Transverse colon (tissue), 4 donors: ENCODE measurements at regions not wholly inside any gene's neighbourhood (a gene's known extent, or its start where the extent isn't known, plus 50 kb on each side); places are given as distances from the start of the nearest gene placed in this dataset.

Source experiments
- DNase-seq: peaks from one replicate; pipeline ENCODE4 v3.0.0-alpha.2; 2019
- H3K27ac ChIP-seq, 4 donors: fragments of 200-600 bp; sonication (generic); 2 replicates each; pipeline ENCODE4 v1.5.1; 2016 to 2018; ENCODE audit warnings: inconsistent platforms in 4 of 4
- H3K27me3 ChIP-seq: fragments of 200-600 bp; sonication (generic); 2 replicates; pipeline ENCODE4 v1.5.1; 2017; ENCODE audit warnings: inconsistent platforms
- H3K36me3 ChIP-seq, 4 donors: fragments of 200-600 bp; sonication (generic); 2 replicates each; pipeline ENCODE4 v1.5.1; 2017 to 2019; ENCODE audit warnings: inconsistent platforms in 4 of 4
- H3K4me1 ChIP-seq, 4 donors: fragments of 200-600 bp; sonication (generic); 2 replicates each; pipeline ENCODE4 v1.5.1; 2017 to 2020; ENCODE audit warnings: inconsistent platforms in 4 of 4
- H3K4me3 ChIP-seq, 4 donors: fragments of 200-600 bp; sonication (generic); 1 replicate in 1 of 4; 2 replicates in 3 of 4; pipeline versions ENCODE4 v1.5.1 to v1.6.1; 2017 to 2019; ENCODE audit warnings: inconsistent platforms in 4 of 4
- H3K9me3 ChIP-seq, 2 donors: fragments of 200-600 bp; sonication (generic); 2 replicates each; pipeline ENCODE4 v1.5.1; 2017 to 2019; ENCODE audit warnings: inconsistent platforms in 2 of 2
- EP300 ChIP-seq: sonication (generic); formaldehyde crosslinking; IDR thresholded peaks from one replicate; pipeline ENCODE4 v1.6.1; 2017; ENCODE audit warnings: antibody characterized with exemption, low read depth
- POLR2A ChIP-seq: fragments of 450-650 bp; IDR thresholded peaks from one replicate; pipeline ENCODE4 v1.6.1; 2016; ENCODE audit warnings: antibody characterized with exemption, mild to moderate bottlenecking, moderate library complexity
- POLR2AphosphoS5 ChIP-seq, 3 donors: sonication (generic); formaldehyde crosslinking; IDR thresholded peaks; one replicate each; pipeline ENCODE4 v1.6.1; 2016; ENCODE audit warnings: antibody characterized with exemption in 3 of 3
- WGBS, 2 donors: methylation state at CpG; one replicate each; pipeline ENCODE4 v1.1.5; 2018; ENCODE audit warnings: low coverage in 1 of 2; 5-methylcytosine and 5-hydroxymethylcytosine counted together
- in situ Hi-C, 4 donors: fragments of 200-750 bp; cut with MboI; loops; one replicate each; pipeline versions ENCODE4 v1.15.0 to v1.15.1; 2017; ENCODE audit warnings: low sequenced_read_pairs in 3 of 4, low pct_ligation_motif_present in 1 of 4, low pct_unique_long_range_greater_than_20kb in 1 of 4
- intact Hi-C: fragments of 100-400 bp; cut with DNase I; formaldehyde crosslinking; loops from one replicate; pipeline ENCODE4 v1.15.1; 2023; ENCODE audit warnings: low total_unique reads
- TF ChIP-seq, protein P1 (sequence below), 5 experiments: fragments of 200-600 bp in 3 of 5; fragments of 450-650 bp in 2 of 5; sonication (generic) in 3 of 5; IDR thresholded peaks; 1 replicate in 2 of 5; 2 replicates in 3 of 5; pipeline ENCODE4 v1.5.1; 2016 to 2017; ENCODE audit warnings: antibody characterized with exemption in 5 of 5, inconsistent platforms in 3 of 5, mild to moderate bottlenecking in 2 of 5, moderate library complexity in 1 of 5

- 80 to 89% methylated on average over 3 to 5 of the region's 5 CpGs for WGBS, 2 donors
- DNase-seq = no peak
- intact Hi-C loops = no loop called here
- no peak overlapping the region for H3K4me3 ChIP-seq
- H3K36me3 ChIP-seq = no peaks in the 10 kb centered on the region
- TF ChIP-seq POLR2A = no peak
- in situ Hi-C loops = no loop called here
- no peak overlapping the region for H3K27ac ChIP-seq
- no peaks in the 10 kb centered on the region for H3K4me1 ChIP-seq
- H3K9me3 ChIP-seq = no peaks in the 10 kb centered on the region
- H3K27me3 ChIP-seq = no peaks in the 10 kb centered on the region
Observed at GRCh38 chr2:41985573-41986095, 62.2 kb upstream of the PKDCC start.

GRCh38 chr2:41989501-41990180 is 58.2 kb upstream of the PKDCC start:
- H3K27me3 ChIP-seq = no peaks in the 10 kb centered on the region
- no peaks in the 10 kb centered on the region for H3K36me3 ChIP-seq
- no peaks in the 10 kb centered on the region for H3K9me3 ChIP-seq
- 80 to 90% methylated on average over 2 to 3 of the region's 3 CpGs for WGBS, 2 donors
- DNase-seq = no peak
- H3K4me1 ChIP-seq = no peaks in the 10 kb centered on the region
- intact Hi-C loops = no loop called here
- TF ChIP-seq EP300 = no peak
- TF ChIP-seq POLR2A = no peak
- no peak for TF ChIP-seq POLR2AphosphoS5 (IDR thresholded peaks at IDR 0.05)
- TF ChIP-seq, protein P1, sequence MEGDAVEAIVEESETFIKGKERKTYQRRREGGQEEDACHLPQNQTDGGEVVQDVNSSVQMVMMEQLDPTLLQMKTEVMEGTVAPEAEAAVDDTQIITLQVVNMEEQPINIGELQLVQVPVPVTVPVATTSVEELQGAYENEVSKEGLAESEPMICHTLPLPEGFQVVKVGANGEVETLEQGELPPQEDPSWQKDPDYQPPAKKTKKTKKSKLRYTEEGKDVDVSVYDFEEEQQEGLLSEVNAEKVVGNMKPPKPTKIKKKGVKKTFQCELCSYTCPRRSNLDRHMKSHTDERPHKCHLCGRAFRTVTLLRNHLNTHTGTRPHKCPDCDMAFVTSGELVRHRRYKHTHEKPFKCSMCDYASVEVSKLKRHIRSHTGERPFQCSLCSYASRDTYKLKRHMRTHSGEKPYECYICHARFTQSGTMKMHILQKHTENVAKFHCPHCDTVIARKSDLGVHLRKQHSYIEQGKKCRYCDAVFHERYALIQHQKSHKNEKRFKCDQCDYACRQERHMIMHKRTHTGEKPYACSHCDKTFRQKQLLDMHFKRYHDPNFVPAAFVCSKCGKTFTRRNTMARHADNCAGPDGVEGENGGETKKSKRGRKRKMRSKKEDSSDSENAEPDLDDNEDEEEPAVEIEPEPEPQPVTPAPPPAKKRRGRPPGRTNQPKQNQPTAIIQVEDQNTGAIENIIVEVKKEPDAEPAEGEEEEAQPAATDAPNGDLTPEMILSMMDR (IDR thresholded peaks at IDR 0.05) = no peak
- H3K4me3 ChIP-seq = no peak overlapping the region
- no peak overlapping the region for H3K27ac ChIP-seq
- in situ Hi-C loops = no loop called here

DNA sequence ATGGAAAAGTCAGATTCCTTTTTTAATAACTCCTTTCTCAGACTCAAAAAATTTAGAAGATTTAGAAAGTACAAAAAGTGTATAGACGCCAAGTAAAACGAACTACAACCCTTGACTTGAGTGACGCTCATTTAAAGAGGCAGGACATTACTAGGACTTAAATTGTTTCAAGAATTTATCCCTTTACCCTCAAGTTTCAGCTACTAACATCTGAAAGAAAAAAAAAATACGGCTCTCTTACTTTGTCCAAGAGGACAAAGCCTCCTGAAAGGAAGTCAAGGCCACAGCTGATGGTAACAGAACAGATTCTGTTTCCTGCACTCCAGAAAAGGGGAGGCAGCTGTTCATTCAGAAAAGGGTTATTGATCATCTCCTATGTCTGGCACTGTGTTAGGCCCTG is 57.6 kb upstream of the PKDCC start:
- H3K36me3 ChIP-seq = no peaks in the 10 kb centered on the region
- no peak for DNase-seq
- no peak overlapping the region for H3K4me3 ChIP-seq
- intact Hi-C loops = no loop called here
- H3K4me1 ChIP-seq = no peaks in the 10 kb centered on the region
- H3K27me3 ChIP-seq = no peaks in the 10 kb centered on the region
- TF ChIP-seq POLR2AphosphoS5 (IDR thresholded peaks at IDR 0.05) = no peak
- TF ChIP-seq POLR2A = no peak
- no peaks in the 10 kb centered on the region for H3K9me3 ChIP-seq
- WGBS, 2 donors = 65 to 75% methylated on average over 4 of the region's 4 CpGs
- in situ Hi-C loops = no loop called here
- H3K27ac ChIP-seq = no peak overlapping the region

- no peak overlapping the region for H3K4me3 ChIP-seq
- TF ChIP-seq POLR2A = no peak
- TF ChIP-seq POLR2AphosphoS5 (IDR thresholded peaks at IDR 0.05) = no peak
- TF ChIP-seq, protein P1 (IDR thresholded peaks at IDR 0.05) = no peak
- TF ChIP-seq EP300 = no peak
- no peaks in the 10 kb centered on the region for H3K27me3 ChIP-seq
- no peak for DNase-seq
- H3K9me3 ChIP-seq = no peaks in the 10 kb centered on the region
- H3K27ac ChIP-seq = no peak overlapping the region
- intact Hi-C loops (no loop called here), in situ Hi-C loops (no loop called here)
- H3K4me1 ChIP-seq = no peaks in the 10 kb centered on the region
- WGBS, 2 donors = 46 to 54% methylated on average over 2 to 4 of the region's 4 CpGs
- H3K36me3 ChIP-seq = no peaks in the 10 kb centered on the region
Observed at GRCh38 chr2:41990688-41991087, 57.1 kb upstream of the PKDCC start.

DNA sequence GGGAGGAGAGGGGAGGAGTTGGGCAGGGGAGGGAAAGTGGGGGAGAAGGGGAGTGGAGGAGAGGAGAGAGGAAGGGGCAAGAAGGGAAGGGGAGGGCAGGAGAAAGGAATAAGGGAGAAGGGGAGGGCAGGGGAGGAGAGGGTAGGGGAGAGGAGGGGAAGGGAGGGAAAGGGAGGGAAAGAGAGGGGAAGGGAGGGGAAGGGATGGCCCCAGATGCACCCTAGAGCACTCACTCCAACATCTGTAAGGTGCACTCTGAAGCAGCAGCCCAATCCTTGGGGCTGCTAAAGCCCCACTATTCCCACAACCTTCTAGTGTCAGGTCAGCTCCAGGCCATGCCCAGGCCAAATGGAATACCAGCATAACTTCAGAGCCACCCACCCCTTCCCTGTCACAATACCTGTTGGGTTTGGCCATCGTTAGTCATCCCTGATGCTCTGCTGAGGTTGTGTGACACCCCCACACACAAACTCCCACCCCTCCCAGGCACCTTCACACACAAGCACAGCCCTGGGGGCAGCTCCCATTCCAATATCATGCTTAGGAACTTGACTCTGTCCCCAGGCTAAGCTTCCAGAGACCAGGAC is 55.7 kb upstream of the PKDCC start:
- no peak overlapping the region for H3K4me3 ChIP-seq
- H3K9me3 ChIP-seq = no peaks in the 10 kb centered on the region
- intact Hi-C loops = no loop called here

More for the DNA sequence above, 55.7 kb upstream of the PKDCC start:
- in situ Hi-C loops = no loop called here
- DNase-seq = no peak
- WGBS, 2 donors = 100% methylated on average over 1 of the region's 1 CpG; no CpG with 5 or more reads in 1 of the 2 donors
- Histone ChIP-seq H3K4me1 (no peaks in the 10 kb centered on the region), H3K27me3 (no peaks in the 10 kb centered on the region), H3K27ac (no peak overlapping the region), H3K36me3 (no peaks in the 10 kb centered on the region)
- TF ChIP-seq EP300 (no peak), POLR2AphosphoS5 (IDR thresholded peaks at IDR 0.05) (no peak), POLR2A (no peak)
- TF ChIP-seq, protein P1 (IDR thresholded peaks at IDR 0.05) = no peak
